GM18861 (cell line): ENCODE measurements at regions not wholly inside any gene's neighbourhood (a gene's known extent, or its start where the extent isn't known, plus 50 kb on each side); places are given as distances from the start of the nearest gene placed in this dataset.
A peak's percentile ranks its signal among the peaks of the same experiment; 100 is the strongest.
"Not testable (repeated sequence)": the region's sequence is repeated elsewhere in the genome, so short reads cannot be mapped to it uniquely, and the experiment has no call there.

Source experiments
- ATAC-seq: cut with Tn5 transposase; IDR thresholded peaks from one replicate; pipeline ENCODE4 v1.9.1; 2021; ENCODE audit not compliant: unreplicated experiment

DNA sequence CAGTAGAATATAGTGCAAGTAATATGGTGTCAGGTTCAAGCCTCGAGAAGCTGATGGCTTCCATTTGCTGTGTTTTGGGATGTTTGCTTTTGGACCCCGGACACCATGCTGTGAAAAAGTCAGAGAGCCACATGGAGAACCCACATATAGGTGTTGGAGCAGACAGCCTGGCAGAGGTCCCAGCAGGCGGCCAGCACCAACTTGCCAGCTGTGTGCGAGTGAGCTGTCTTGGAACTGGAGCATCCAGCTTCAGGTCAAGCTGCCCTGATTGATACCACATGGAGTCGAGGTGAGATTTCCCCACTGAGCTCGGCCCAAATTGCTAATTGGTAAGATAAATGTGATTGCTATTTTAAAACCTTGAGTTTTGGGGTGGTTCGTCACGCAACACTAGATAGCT lies 185.7 kb upstream of the TBL1XR1 start:
- no peak for ATAC-seq

GRCh38 chr3:177385186-177385585 lies 187.9 kb upstream of the TBL1XR1 start:
- ATAC-seq: no peak

DNA sequence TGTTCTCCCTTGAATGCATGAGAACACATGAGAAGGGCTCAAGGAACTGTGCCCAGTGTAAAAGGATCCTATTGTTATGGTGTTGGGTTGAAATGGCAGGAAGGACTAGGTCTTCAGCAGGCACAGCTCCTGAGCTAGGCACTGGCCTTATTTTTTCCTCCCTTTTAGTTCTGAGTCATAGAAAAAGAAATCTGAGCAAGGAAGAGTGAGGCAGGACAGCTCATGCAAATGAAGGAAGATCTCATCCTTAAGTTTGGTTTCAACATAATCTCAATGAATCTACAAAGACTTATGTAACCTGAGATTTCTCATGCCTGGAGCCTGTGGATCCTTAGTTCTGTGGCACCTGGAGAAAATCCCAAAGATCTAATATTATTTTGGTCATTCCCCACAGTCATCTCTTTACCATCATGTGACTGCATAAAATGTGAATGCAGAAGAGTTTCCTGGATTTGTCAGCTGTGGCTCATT lies 188.6 kb upstream of the TBL1XR1 start:
- no peak for ATAC-seq

DNA sequence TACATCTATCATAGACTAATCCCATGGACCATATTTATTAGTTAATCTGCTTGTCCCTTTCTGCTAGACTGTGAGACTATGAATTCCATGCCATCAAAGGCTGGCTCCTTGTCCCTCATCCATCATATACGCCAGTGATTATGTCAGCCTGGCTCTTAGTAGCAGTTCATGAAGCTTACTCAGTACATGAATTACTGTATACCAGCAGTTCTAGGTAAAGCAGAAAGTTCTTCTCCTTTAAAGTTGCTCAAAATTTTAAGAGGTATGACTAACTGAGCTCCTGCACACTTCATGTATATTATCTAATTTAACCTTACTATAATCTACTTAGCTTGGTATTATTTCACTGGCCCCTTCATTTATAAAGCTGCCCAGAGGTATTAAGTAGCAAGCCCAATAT lies 190.9 kb upstream of the TBL1XR1 start:
- no peak for ATAC-seq

- not testable (repeated sequence) for ATAC-seq
Measured at GRCh38 chr3:177394231-177395024, 197.1 kb upstream of the TBL1XR1 start.

DNA sequence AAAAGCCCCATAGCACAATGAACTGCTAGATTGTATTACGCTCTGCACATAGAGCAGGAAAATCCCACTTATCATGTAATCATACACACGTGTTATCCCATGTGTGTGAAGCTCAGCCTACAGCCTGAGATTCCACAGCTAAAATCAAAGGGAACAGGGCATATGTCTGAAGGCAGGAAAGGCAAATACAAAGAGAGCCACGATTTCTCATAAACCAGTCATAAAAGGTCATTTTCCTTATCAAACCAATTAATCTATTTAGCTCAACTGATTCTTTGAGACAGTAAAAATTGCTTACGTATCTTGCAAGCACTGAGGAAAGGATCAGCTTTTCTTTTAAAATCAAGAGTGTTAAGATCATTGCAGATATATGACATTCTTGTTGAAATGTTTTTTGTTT lies 199.5 kb upstream of the TBL1XR1 start:
- ATAC-seq: no peak

DNA sequence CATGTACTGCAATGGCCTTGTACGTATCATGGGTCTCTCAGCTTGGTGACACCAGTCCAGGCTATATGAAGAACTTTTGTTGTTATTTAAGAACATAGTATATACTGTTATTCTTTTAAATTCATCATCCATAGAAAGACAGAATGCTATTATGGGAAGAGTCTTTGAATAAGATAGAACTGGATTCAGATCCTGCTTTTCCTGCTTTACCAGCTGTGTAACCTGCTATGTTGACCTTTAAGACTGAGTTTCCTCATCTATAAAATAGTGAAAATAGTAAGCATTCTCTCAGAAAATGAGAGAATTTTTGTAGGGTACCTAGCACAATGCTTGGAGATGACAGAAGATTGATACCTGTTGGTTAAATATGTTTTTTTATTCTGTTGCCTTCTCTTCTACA lies 204.1 kb upstream of the TBL1XR1 start:
- ATAC-seq: no peak

- ATAC-seq: no peak
Measured at GRCh38 chr3:177402533-177402932, 205.3 kb upstream of the TBL1XR1 start.

GRCh38 chr3:177405191-177405672 lies 207.9 kb upstream of the TBL1XR1 start:
- ATAC-seq: no peak

DNA sequence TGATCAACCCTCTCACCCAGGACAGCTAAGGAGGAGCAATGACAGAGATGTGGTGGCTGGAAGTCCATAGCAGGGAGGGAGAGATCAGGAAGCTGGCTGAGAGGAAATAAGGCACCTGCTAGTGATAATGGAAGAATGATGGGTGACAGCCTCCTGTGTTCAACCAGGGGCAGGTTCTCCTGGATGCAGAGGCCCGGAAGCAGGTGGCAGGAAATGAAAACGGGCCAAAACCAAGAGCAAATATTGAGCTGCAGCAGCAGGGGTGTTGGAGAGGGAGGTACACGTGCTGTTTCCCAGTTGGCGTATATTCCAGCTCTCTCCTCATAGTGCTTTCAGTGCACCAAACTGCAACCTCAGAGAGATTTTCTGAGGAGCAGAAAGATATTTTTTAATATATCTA lies 213.4 kb upstream of the TBL1XR1 start:
- no peak for ATAC-seq

GRCh38 chr3:177411201-177411600 lies 213.9 kb upstream of the TBL1XR1 start:
- ATAC-seq: no peak

DNA sequence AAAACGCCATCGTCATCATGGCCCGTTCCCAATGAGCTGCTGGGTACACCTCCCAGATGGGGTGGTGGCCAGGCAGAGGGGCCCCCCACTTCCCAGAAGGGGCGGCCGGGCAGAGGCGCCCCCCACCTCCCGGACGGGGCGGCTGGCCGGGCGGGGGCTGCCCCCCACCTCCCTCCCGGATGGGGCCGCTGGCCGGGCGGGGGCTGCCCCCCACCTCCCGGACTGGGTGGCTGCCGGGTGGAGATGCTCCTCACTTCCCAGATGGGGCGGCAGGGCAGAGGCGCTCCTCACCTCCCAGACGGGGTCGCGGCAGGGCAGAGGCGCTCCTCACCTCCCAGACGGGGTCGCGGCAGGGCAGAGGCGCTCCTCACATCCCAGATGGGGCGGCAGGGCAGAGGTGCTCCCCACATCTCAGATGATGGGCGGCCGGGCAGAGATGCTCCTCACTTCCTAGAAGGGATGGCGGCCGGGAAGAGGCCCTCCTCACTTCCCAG lies 215.4 kb upstream of the TBL1XR1 start:
- ATAC-seq: not testable (repeated sequence)

- ATAC-seq: no peak
Measured at GRCh38 chr3:177414093-177414492, 216.8 kb upstream of the TBL1XR1 start.

DNA sequence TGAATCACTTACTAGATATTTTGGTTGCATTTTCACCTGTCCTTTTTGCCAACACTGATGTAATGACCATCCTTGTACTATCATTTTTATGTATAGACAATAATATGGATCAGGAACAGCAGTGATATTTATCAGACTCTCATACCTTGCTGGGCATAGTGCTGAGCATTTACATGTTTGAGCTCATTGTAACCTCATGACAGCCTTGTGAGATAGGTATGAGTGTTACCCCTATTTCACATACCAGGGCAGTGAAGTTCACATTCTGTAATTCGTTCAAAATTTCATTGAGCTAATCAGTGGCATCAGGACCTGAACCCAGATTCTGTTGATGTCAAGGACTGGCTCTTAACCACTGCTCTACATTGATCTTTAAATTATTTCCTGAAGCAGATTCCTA lies 221.5 kb upstream of the TBL1XR1 start:
- no peak for ATAC-seq

- ATAC-seq: peak; percentile 41
Measured at GRCh38 chr3:177419904-177420601, 222.8 kb upstream of the TBL1XR1 start.

- no peak for ATAC-seq
Measured at GRCh38 chr3:177420651-177421480, 223.6 kb upstream of the TBL1XR1 start.

GRCh38 chr3:177421481-177421785 lies 224.2 kb upstream of the TBL1XR1 start:
- no peak for ATAC-seq

DNA sequence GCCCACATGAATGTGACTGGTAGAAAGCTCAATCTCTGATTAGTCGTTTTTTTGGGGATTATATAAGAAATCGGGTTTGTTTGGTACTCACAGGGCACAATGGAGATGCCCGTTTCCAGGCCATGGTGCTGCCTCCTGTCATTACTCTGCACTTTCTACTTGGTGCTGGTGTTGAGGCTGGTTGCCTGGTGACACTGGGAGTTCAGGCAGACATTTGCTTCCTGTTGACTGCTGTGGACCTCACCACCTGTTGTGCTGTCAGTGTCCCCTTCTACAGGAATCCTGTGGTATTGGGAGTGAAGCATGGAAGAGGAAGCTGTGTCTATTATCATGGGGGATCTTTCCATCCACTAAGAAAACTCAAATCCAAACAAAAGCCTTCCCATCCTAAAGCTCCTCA lies 227.2 kb upstream of the TBL1XR1 start:
- ATAC-seq: no peak

- no peak for ATAC-seq
Measured at GRCh38 chr3:177425042-177425441, 227.8 kb upstream of the TBL1XR1 start.

- no peak for ATAC-seq
Measured at GRCh38 chr3:177426106-177426877, 229.0 kb upstream of the TBL1XR1 start.
